A549 (cell line): ENCODE measurements at regions not wholly inside any gene's neighbourhood (a gene's known extent, or its start where the extent isn't known, plus 50 kb on each side); places are given as distances from the start of the nearest gene placed in this dataset.

Source experiments
- ATAC-seq, 2 experiments: fragments of 200-7000 bp in 1 of 2; fragments of >200 bp in 1 of 2; cut with Nextera tagmentation in 1 of 2; cut with Tn5 transposase in 1 of 2; 3 replicates each; pipeline versions ENCODE4 v1.8.0 to v1.9.1; 2018 to 2020; ENCODE audit warnings: mild to moderate bottlenecking in 1 of 2, moderate library complexity in 1 of 2
- CTCF ChIA-PET: fragments of 300-600 bp; sonication (Branson Sonifier 250); formaldehyde crosslinking; extraction: SDS; loops from one replicate; lab custom pipeline; 2021; ENCODE audit warnings: antibody characterized with exemption, inconsistent platforms; lab: Yijun Ruan, JAX
- POLR2A ChIA-PET: fragments of 350-600 bp; formaldehyde crosslinking; extraction: SDS; loops from one replicate; lab custom pipeline; 2021; ENCODE audit warnings: antibody characterized with exemption, inconsistent platforms; lab: Yijun Ruan, JAX
- DNase-seq, 2 experiments: peaks; one replicate each; pipeline versions ENCODE4 v3.0.0 to v3.0.0-alpha.2; 2011 to 2016; ENCODE audit warnings: low read depth in 1 of 2, low spot score in 1 of 2
- FAIRE-seq: peaks from 2 replicates; lab custom pipeline; 2011; peaks lifted over from hg19 to GRCh38; lab: Jason Lieb, UNC
- H3K27ac ChIP-seq, 2 experiments: fragments of >200 bp; sonication (Bioruptor Twin); formaldehyde crosslinking; 3 replicates each; pipeline ENCODE4 v1.5.1; 2016 to 2017
- H3K4me1 ChIP-seq: fragments of >200 bp; sonication (Bioruptor Twin); formaldehyde crosslinking; 3 replicates; pipeline ENCODE4 v1.6.1; 2016
- H3K4me2 ChIP-seq: fragments of >200 bp; sonication (Bioruptor Twin); formaldehyde crosslinking; 3 replicates; pipeline ENCODE4 v1.6.1; 2016
- H3K4me3 ChIP-seq: fragments of >200 bp; sonication (Bioruptor Twin); formaldehyde crosslinking; 3 replicates; pipeline ENCODE4 v1.5.1; 2016
- H3K9me3 ChIP-seq: fragments of >200 bp; sonication (Bioruptor Twin); formaldehyde crosslinking; 3 replicates; pipeline ENCODE4 v1.6.1; 2016
- CHD4 ChIP-seq: fragments of 200-600 bp; sonication (generic); IDR thresholded peaks from 2 replicates; pipeline ENCODE4 v1.6.1; 2016; ENCODE audit warnings: antibody characterized with exemption, mild to moderate bottlenecking, borderline replicate concordance
- EHMT2 ChIP-seq: fragments of 200-600 bp; sonication (generic); IDR thresholded peaks from 2 replicates; pipeline ENCODE4 v1.6.1; 2016; ENCODE audit warnings: antibody characterized with exemption, low read depth, mild to moderate bottlenecking, moderate library complexity
- HEYL ChIP-seq: fragments of 250-450 bp; sonication (Bioruptor Pico); IDR thresholded peaks from 2 replicates; pipeline ENCODE4 v1.8.0; 2021; ENCODE audit warnings: mild to moderate bottlenecking, moderate library complexity
- HOXA7 ChIP-seq: fragments of 250-450 bp; sonication (Bioruptor Pico); IDR thresholded peaks from 2 replicates; pipeline ENCODE4 v1.5.0; 2020; ENCODE audit warnings: mild to moderate bottlenecking, moderate library complexity
- PHF8 ChIP-seq: fragments of 200-600 bp; sonication (generic); IDR thresholded peaks from 2 replicates; pipeline ENCODE4 v1.6.1; 2016; ENCODE audit warnings: low read depth, mild to moderate bottlenecking, antibody characterized with exemption, moderate library complexity, borderline replicate concordance
- POLR2AphosphoS2 ChIP-seq: conservative IDR thresholded peaks from 2 replicates; pipeline ENCODE4 v1.6.1; 2012; ENCODE audit warnings: low read length, improper control_type of control experiment, inconsistent platforms
- RARB ChIP-seq: fragments of 250-450 bp; sonication (Bioruptor Pico); IDR thresholded peaks from 2 replicates; pipeline ENCODE4 v1.8.0; 2021; ENCODE audit warnings: mild to moderate bottlenecking, moderate library complexity
- WGBS: methylation state at CpG from one replicate; pipeline ENCODE4 v1.1.6; 2017; ENCODE audit errors: missing lambda C conversion rate; 5-methylcytosine and 5-hydroxymethylcytosine counted together
- TF ChIP-seq, protein P1 (sequence below): fragments of 250-450 bp; sonication (Bioruptor Pico); IDR thresholded peaks from 2 replicates; pipeline ENCODE4 v1.5.0; 2021; ENCODE audit warnings: mild to moderate bottlenecking, moderate library complexity, borderline replicate concordance
- TF ChIP-seq, protein P2 (sequence below): fragments of 450-650 bp; IDR thresholded peaks from 2 replicates; pipeline ENCODE4 v1.6.1; 2014; ENCODE audit warnings: antibody characterized with exemption
- TF ChIP-seq, protein P3 (sequence below): fragments of >200 bp; sonication (Bioruptor Twin); formaldehyde crosslinking; IDR thresholded peaks from 3 replicates; pipeline ENCODE4 v1.5.1; 2016
- TF ChIP-seq, protein P4 (sequence below): fragments of 200-600 bp; sonication (generic); IDR thresholded peaks from 2 replicates; pipeline ENCODE4 v1.6.1; 2016; ENCODE audit warnings: antibody characterized with exemption, mild to moderate bottlenecking, moderate library complexity
- TF ChIP-seq, protein P5 (sequence below): IDR thresholded peaks from 2 replicates; pipeline ENCODE4 v1.6.1; 2012
- TF ChIP-seq, protein P6 (sequence below): fragments of 250-450 bp; sonication (Bioruptor Pico); IDR thresholded peaks from 2 replicates; pipeline ENCODE4 v1.5.0; 2020; ENCODE audit warnings: low read depth, mild to moderate bottlenecking, moderate library complexity

DNA sequence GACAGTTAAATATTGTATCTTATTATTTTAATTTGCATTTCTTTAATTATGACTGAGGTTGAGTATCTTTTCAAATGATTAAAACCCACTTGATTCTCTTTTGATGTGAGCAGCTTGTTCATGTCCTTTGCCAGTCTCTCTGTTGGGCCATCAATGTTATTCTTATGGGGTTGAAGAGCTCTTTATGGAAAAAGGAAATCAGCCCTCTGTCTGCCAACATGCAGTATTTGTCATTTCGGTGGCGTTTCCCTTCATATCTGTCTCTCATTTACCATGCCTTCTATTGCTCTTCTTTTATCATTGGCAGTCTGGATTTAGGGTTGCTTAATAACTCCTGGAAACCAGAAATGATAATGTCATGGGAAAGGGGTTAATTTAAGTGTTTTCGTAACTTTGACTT lies 340.7 kb upstream of the DNAJC19 start:
- FAIRE-seq (no peak), ATAC-seq (no peak), DNase-seq (no peak)
- POLR2A ChIA-PET: no interaction called here
- Histone ChIP-seq H3K27ac (no peak overlapping the region), H3K9me3 (no peaks in the 10 kb centered on the region), H3K4me2 (no peak overlapping the region), H3K4me3 (no peak overlapping the region), H3K4me1 (no peaks in the 10 kb centered on the region)
- TF ChIP-seq HOXA7 (CRISPR knock-in tag): no peak
- TF ChIP-seq, protein P1, sequence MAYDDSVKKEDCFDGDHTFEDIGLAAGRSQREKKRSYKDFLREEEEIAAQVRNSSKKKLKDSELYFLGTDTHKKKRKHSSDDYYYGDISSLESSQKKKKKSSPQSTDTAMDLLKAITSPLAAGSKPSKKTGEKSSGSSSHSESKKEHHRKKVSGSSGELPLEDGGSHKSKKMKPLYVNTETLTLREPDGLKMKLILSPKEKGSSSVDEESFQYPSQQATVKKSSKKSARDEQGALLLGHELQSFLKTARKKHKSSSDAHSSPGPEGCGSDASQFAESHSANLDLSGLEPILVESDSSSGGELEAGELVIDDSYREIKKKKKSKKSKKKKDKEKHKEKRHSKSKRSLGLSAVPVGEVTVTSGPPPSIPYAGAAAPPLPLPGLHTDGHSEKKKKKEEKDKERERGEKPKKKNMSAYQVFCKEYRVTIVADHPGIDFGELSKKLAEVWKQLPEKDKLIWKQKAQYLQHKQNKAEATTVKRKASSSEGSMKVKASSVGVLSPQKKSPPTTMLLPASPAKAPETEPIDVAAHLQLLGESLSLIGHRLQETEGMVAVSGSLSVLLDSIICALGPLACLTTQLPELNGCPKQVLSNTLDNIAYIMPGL: no peak
- no peak for TF ChIP-seq RARB (CRISPR knock-in tag)
- TF ChIP-seq EHMT2: no peak
- TF ChIP-seq, protein P2, sequence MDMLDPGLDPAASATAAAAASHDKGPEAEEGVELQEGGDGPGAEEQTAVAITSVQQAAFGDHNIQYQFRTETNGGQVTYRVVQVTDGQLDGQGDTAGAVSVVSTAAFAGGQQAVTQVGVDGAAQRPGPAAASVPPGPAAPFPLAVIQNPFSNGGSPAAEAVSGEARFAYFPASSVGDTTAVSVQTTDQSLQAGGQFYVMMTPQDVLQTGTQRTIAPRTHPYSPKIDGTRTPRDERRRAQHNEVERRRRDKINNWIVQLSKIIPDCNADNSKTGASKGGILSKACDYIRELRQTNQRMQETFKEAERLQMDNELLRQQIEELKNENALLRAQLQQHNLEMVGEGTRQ: no peak
- TF ChIP-seq, protein P3, sequence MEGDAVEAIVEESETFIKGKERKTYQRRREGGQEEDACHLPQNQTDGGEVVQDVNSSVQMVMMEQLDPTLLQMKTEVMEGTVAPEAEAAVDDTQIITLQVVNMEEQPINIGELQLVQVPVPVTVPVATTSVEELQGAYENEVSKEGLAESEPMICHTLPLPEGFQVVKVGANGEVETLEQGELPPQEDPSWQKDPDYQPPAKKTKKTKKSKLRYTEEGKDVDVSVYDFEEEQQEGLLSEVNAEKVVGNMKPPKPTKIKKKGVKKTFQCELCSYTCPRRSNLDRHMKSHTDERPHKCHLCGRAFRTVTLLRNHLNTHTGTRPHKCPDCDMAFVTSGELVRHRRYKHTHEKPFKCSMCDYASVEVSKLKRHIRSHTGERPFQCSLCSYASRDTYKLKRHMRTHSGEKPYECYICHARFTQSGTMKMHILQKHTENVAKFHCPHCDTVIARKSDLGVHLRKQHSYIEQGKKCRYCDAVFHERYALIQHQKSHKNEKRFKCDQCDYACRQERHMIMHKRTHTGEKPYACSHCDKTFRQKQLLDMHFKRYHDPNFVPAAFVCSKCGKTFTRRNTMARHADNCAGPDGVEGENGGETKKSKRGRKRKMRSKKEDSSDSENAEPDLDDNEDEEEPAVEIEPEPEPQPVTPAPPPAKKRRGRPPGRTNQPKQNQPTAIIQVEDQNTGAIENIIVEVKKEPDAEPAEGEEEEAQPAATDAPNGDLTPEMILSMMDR: no peak
- TF ChIP-seq, protein P4, sequence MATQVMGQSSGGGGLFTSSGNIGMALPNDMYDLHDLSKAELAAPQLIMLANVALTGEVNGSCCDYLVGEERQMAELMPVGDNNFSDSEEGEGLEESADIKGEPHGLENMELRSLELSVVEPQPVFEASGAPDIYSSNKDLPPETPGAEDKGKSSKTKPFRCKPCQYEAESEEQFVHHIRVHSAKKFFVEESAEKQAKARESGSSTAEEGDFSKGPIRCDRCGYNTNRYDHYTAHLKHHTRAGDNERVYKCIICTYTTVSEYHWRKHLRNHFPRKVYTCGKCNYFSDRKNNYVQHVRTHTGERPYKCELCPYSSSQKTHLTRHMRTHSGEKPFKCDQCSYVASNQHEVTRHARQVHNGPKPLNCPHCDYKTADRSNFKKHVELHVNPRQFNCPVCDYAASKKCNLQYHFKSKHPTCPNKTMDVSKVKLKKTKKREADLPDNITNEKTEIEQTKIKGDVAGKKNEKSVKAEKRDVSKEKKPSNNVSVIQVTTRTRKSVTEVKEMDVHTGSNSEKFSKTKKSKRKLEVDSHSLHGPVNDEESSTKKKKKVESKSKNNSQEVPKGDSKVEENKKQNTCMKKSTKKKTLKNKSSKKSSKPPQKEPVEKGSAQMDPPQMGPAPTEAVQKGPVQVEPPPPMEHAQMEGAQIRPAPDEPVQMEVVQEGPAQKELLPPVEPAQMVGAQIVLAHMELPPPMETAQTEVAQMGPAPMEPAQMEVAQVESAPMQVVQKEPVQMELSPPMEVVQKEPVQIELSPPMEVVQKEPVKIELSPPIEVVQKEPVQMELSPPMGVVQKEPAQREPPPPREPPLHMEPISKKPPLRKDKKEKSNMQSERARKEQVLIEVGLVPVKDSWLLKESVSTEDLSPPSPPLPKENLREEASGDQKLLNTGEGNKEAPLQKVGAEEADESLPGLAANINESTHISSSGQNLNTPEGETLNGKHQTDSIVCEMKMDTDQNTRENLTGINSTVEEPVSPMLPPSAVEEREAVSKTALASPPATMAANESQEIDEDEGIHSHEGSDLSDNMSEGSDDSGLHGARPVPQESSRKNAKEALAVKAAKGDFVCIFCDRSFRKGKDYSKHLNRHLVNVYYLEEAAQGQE: no peak
- TF ChIP-seq PHF8: no peak
- TF ChIP-seq, protein P5, sequence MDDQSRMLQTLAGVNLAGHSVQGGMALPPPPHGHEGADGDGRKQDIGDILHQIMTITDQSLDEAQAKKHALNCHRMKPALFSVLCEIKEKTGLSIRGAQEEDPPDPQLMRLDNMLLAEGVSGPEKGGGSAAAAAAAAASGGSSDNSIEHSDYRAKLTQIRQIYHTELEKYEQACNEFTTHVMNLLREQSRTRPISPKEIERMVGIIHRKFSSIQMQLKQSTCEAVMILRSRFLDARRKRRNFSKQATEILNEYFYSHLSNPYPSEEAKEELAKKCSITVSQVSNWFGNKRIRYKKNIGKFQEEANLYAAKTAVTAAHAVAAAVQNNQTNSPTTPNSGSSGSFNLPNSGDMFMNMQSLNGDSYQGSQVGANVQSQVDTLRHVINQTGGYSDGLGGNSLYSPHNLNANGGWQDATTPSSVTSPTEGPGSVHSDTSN: no peak
- 14% methylated on average over 3 of the region's 3 CpGs for WGBS
- CTCF ChIA-PET: no interaction called here

DNA sequence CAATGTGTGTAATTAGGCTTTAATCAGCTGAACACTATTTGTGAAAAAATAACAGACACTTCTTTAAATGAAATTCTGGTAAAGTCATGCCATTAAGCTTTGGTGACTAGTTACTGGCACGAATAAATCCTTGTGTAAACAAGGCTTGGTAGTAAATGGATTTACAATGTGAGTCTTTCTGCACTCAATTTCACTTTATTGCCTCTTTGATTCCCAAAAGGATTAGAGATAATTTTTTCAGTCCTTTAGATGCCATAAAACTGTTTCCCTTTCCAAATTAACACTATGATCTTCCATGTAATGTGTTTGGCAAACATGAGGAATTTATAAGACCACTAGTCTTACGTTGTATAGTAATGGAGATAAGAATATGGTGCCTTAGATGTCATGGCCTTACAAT lies 339.5 kb upstream of the DNAJC19 start:
- ChIA-PET CTCF (interaction anchor here (1.2 kb wide), 1 partner anchor 371 kb away, joined by 6 read pairs; no protein-coding TSS in a partner anchor), POLR2A (no interaction called here)
- TF ChIP-seq POLR2AphosphoS2 (no peak), HEYL (CRISPR knock-in tag) (no peak), CHD4 (no peak)
- TF ChIP-seq, protein P6, sequence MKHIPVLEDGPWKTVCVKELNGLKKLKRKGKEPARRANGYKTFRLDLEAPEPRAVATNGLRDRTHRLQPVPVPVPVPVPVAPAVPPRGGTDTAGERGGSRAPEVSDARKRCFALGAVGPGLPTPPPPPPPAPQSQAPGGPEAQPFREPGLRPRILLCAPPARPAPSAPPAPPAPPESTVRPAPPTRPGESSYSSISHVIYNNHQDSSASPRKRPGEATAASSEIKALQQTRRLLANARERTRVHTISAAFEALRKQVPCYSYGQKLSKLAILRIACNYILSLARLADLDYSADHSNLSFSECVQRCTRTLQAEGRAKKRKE (CRISPR knock-in tag): no peak
- DNase-seq: no peak
- 12% methylated on average over 2 of the region's 2 CpGs for WGBS
- Histone ChIP-seq H3K4me3 (no peak overlapping the region), H3K4me1 (no peaks in the 10 kb centered on the region), H3K27ac (no peak overlapping the region), H3K4me2 (no peak overlapping the region), H3K9me3 (no peaks in the 10 kb centered on the region)
- no peak for ATAC-seq
- no peak for FAIRE-seq
